ENCODE measurements at regions not wholly inside any gene's neighbourhood (a gene's known extent, or its start where the extent isn't known, plus 50 kb on each side); places are given as distances from the start of the nearest gene placed in this dataset.

DNA sequence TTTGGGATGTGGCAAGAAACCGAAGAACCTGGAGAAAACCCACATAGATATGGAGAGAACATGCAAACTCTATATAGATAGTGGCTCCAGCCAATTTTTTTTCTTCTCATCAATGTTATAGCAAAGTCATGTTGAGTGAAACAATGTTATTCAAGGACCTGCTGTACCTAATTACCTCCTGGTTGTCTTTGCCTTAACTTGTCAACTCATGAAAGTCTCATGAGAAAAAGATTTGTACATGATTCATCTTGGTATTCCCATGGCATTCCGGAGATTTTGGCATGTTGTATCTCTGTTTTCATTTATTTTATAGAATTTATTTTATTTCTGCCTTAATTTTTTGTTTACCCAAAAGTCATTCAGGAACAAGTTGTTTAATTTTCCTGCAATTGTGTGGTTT lies 303.8 kb upstream of the CDIN1 start:
- Histone ChIP-seq H3K27ac (ENCODE audit: extremely low read depth, low read depth, low read length) (no peak overlapping the region), H4K20me1 (replicated peaks; ENCODE audit: control insufficient read depth, insufficient read depth, low read length) (no peaks in the 10 kb centered on the region), H3K9ac (ENCODE audit: insufficient read depth in 1 of 2, low read depth in 2 of 2, low read length in 2 of 2) (no peak overlapping the region), H3K9me1 (ENCODE audit: control insufficient read depth, insufficient read depth, low read length) (no peaks in the 10 kb centered on the region), H3K27me3 (ENCODE audit: control insufficient read depth in 2 of 2, insufficient read depth in 2 of 2, low read length in 2 of 2) (no peaks in the 10 kb centered on the region), H3K79me2 (ENCODE audit: control insufficient read depth, insufficient read depth, low read length) (no peaks in the 10 kb centered on the region), H2AFZ (ENCODE audit: low read depth, low read length) (no peak overlapping the region), H3K36me3 (ENCODE audit: control insufficient read depth, insufficient read depth, low read length) (no peaks in the 10 kb centered on the region), H3K4me3 (no peak overlapping the region), H3K9me3 (replicated peaks; ENCODE audit: control insufficient read depth, insufficient read depth, low read depth, low read length) (peaks cover 6% of the 10 kb centered on the region), H3K4me2 (ENCODE audit: insufficient read depth, low read length) (no peak overlapping the region), H3K4me1 (replicated peaks in 1 of 2; ENCODE audit: control insufficient read depth in 2 of 2, insufficient read depth in 2 of 2, low read length in 2 of 2) (no peaks in the 10 kb centered on the region)
- in situ Hi-C loops (cut with MboI), result no loop called here
- ATAC-seq, result no peak
- CTCF ChIA-PET (ENCODE audit: low intra/inter-chr PET ratio), result no interaction called here
- TF ChIP-seq SRSF7 (optimal IDR thresholded peaks at IDR 0.05; ENCODE audit: low read depth, low read length), result no peak
- TF ChIP-seq ESRRB (CRISPR knock-in tag; IDR thresholded peaks at IDR 0.05; ENCODE audit: borderline replicate concordance), result no peak
- no peak for TF ChIP-seq ZNF175 (CRISPR knock-in tag; IDR thresholded peaks at IDR 0.05; ENCODE audit: low read depth)
- no peak for TF ChIP-seq ZNF217 (CRISPR knock-in tag; IDR thresholded peaks at IDR 0.05)
- TF ChIP-seq ZNF184 (CRISPR knock-in tag; IDR thresholded peaks at IDR 0.05), result no peak
- TF ChIP-seq HIVEP1 (CRISPR knock-in tag; IDR thresholded peaks at IDR 0.05), result no peak
- no peak for TF ChIP-seq BCL6 (CRISPR knock-in tag; IDR thresholded peaks at IDR 0.05)
- no peak for TF ChIP-seq TCF7 (IDR thresholded peaks at IDR 0.05; ENCODE audit: borderline replicate concordance)
- TF ChIP-seq CHD7 (IDR thresholded peaks at IDR 0.05; ENCODE audit: low read depth, low read length), result no peak
- no peak for TF ChIP-seq LARP7 (IDR thresholded peaks at IDR 0.05)
- TF ChIP-seq ZBTB33 (CRISPR knock-in tag; IDR thresholded peaks at IDR 0.05), result no peak
- WGBS (ENCODE audit: insufficient coverage, low coverage, missing lambda C conversion rate), result 0% methylated on average over 2 of the region's 2 CpGs
- POLR2A ChIA-PET, result no interaction called here
- no peak for FAIRE-seq
- DNase-seq (ENCODE audit: extremely low read depth in 1 of 4, low spot score in 3 of 4), result no peak
- BruUV-seq (replicated peaks), result no TSS peak
- intact Hi-C loops (cut with micrococcal nuclease), result no loop called here
